GM12865 (cell line): ENCODE measurements at regions not wholly inside any gene's neighbourhood (a gene's known extent, or its start where the extent isn't known, plus 50 kb on each side); places are given as distances from the start of the nearest gene placed in this dataset.

Experiments
- DNase-seq: peaks from one replicate; pipeline ENCODE4 v3.0.0; 2010; ENCODE audit warnings: low read depth
- H3K4me3 ChIP-seq: 2 replicates; pipeline ENCODE4 v1.5.1; 2011; ENCODE audit warnings: mild to moderate bottlenecking, low read depth, low read length, control low read depth
- CTCF ChIP-seq: IDR thresholded peaks from 2 replicates; pipeline ENCODE4 v1.5.1; 2011; ENCODE audit warnings: low read length, control low read depth, low read depth, inconsistent platforms; ENCODE audit not compliant: insufficient read depth; ENCODE audit errors: missing control alignments

DNA sequence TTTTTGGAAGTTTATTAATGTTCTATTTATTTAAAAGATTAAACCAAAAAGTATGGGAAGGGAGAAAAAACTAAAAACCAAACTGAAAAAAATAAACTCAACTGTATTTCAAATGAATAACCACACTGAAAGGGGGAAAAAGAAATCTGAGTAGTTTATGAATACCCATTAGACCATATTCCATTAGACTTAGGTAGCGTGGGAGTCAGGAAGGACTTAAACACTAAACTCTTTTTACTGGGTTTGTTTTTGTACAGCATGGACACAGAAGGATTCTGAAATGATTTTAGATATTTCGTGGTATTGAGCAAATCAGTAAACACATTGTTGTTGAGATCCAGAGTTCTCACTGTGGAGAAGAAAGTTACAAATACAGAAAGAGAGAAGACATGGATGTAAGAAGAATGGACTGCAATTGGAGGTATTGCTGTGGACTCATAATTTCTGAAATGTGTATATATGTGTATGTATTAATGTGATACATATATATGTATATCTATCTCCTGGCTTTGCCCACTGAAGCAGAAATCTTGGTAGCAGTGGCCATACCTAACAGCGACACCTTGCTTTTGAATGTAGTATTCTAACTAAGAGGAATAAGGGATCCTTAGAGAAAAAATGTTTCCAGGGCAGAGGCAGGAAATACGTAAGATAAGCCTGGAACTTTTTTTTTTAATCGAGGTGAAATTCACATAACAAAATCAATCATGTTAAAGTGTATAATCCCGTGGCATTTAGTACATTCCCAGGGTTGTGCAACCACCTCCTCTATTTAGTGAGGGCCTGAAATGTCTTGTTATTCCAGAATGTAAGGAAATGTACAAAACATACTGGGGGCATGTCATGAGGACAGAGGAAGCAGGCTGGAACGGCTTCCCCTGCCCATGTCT, 228.8 kb downstream of the SMARCA2 start:
- no peak for DNase-seq
- no peak overlapping the region for H3K4me3 ChIP-seq
- no peak for TF ChIP-seq CTCF

GRCh38 chr9:2247340-2247739, 232.2 kb downstream of the SMARCA2 start:
- no peak for TF ChIP-seq CTCF

DNA sequence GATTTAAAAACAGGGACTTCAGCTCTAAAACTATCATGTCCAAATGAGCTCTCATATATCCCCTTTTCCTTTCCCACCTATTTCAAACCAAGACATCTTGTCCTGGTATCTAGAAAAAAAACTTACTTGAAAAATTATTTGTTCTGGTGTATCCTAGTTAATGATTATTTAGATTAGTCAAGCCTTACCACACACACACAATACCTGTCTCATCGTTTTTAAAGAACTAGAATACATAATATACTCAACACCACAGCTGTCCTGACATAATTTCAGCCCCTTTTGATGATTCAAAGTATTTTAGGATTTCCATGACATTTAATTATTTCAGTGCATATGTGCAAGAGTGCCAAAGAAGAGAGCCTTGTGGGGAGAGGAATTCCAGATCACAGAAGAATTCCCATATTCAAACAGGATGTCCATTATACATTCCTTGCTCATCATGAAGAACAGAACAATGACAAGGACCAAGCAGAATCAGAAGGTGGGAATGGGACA, 233.7 kb downstream of the SMARCA2 start:
- no peak for DNase-seq
- no peak for TF ChIP-seq CTCF
- no peak overlapping the region for H3K4me3 ChIP-seq

More at GRCh38 chr9:2247340-2247739, 232.2 kb downstream of the SMARCA2 start:
- H3K4me3 ChIP-seq: no peak overlapping the region
- no peak for DNase-seq

GRCh38 chr9:2253636-2254580, 238.8 kb downstream of the SMARCA2 start:
- no peak for TF ChIP-seq CTCF
- DNase-seq: no peak
- no peak overlapping the region for H3K4me3 ChIP-seq

DNA sequence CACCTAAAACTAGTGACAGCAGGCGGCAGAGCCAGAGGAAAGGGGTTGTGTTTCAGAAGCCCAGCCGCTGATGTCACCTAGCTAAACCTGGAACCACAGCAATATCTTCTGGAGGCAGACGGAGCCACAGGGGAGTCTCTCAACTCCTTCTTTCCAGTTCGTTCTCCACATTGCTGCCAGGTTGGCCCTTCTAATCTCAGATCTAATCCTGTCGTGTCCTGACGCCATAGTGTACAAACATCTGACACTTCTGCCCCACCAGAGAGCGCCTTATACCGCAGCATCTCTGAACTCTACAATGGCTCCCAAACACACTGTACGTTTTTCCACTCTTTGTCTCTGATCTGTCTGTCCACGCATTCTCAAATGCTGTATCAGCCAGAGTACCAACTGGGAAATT, 240.0 kb downstream of the SMARCA2 start:
- no peak overlapping the region for H3K4me3 ChIP-seq
- DNase-seq: no peak
- no peak for TF ChIP-seq CTCF

DNA sequence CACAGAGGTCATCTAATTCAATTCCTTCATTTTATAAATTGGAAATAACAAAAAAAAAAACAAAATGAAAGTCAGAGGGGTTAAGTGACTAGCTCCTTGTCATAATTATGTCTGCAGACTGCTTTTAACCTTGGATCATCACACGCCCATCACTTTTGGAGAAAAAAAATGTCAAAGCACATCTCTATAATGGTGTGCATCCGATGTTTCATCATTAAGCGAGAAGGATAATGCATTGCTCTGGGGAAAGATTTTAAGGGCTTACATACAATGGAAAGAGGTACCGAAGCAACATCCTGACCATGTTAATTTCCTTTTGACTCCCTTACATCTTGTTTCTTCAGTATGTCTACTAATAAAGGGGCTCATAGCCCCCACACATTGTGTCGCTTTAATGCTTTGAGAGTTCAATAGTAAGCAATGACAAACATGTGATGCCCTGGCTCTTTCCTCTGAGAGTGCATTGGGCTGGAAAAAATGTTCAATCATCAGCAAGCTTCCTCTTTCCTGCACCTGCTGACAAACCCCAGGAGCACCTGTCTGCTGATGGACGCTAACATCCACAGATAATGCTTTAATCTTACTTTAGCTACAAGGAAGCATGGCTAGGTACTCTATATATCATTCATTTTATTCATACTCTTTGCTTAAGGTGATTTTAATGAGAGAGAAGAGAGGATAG, 242.2 kb downstream of the SMARCA2 start:
- H3K4me3 ChIP-seq: no peak overlapping the region
- TF ChIP-seq CTCF: no peak

More for the DNA sequence above, 242.2 kb downstream of the SMARCA2 start:
- DNase-seq: no peak
